ENCODE measurements at regions not wholly inside any gene's neighbourhood (a gene's known extent, or its start where the extent isn't known, plus 50 kb on each side); places are given as distances from the start of the nearest gene placed in this dataset.

DNA sequence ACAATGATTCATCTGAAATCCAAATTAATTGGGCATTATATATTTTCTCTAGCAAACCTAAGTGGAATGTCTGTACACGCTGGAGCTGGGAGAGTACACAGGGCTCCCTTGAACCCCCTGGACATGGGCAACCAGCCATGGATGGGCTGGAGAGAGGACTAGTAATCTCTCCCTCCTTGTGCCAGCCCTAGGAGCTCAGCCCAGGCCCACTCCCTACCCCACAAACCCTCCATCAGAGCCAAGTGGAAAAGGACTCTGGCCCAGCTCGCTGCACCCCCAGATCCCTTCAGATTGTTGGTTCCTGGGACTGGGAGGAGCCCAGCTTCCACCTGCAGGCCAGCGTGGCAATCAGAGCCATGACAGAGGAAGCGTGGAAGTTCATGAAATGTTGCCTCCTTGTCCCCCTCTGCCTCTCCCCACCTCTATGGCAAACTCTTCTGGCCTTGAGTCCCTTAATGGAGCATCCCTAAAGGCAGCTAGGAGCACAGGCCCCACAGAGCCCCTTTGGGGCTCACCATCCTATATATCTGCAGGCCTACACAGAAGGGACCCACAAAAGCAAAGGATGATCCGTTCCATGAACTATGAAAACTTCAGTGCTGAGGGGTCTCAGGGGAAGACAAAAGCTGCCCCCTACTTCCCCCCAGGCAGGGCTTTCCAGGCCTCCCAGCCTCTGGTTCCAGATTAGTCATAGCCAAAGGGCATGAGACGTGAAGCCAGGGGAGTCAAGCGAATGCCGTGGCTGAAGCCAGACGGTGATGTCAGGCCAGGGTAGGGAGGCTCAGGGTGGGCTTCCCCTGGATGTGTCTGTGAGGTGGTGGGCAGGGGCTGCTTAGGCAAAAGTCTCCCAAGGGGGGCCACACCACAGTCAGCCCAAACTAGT is 126.4 kb upstream of the MAFB start (continued):
- no peak for TF ChIP-seq PATZ1 (CRISPR knock-in tag; IDR thresholded peaks at IDR 0.05; ENCODE audit: borderline replicate concordance)
- no peak for TF ChIP-seq OSR1 (CRISPR knock-in tag; IDR thresholded peaks at IDR 0.05)
- no peak for TF ChIP-seq RARB (CRISPR knock-in tag; IDR thresholded peaks at IDR 0.05)
- TF ChIP-seq, protein P1, sequence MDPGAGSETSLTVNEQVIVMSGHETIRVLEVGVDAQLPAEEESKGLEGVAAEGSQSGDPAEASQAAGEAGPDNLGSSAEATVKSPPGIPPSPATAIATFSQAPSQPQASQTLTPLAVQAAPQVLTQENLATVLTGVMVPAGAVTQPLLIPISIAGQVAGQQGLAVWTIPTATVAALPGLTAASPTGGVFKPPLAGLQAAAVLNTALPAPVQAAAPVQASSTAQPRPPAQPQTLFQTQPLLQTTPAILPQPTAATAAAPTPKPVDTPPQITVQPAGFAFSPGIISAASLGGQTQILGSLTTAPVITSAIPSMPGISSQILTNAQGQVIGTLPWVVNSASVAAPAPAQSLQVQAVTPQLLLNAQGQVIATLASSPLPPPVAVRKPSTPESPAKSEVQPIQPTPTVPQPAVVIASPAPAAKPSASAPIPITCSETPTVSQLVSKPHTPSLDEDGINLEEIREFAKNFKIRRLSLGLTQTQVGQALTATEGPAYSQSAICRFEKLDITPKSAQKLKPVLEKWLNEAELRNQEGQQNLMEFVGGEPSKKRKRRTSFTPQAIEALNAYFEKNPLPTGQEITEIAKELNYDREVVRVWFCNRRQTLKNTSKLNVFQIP (CRISPR knock-in tag; IDR thresholded peaks at IDR 0.05; ENCODE audit: borderline replicate concordance, low read depth): no peak
- no peak for TF ChIP-seq ARNTL (CRISPR knock-in tag; IDR thresholded peaks at IDR 0.05; ENCODE audit: borderline replicate concordance, low read depth)
- TF ChIP-seq, protein P2, sequence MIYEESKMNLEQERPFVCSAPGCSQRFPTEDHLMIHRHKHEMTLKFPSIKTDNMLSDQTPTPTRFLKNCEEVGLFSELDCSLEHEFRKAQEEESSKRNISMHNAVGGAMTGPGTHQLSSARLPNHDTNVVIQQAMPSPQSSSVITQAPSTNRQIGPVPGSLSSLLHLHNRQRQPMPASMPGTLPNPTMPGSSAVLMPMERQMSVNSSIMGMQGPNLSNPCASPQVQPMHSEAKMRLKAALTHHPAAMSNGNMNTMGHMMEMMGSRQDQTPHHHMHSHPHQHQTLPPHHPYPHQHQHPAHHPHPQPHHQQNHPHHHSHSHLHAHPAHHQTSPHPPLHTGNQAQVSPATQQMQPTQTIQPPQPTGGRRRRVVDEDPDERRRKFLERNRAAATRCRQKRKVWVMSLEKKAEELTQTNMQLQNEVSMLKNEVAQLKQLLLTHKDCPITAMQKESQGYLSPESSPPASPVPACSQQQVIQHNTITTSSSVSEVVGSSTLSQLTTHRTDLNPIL (CRISPR knock-in tag; IDR thresholded peaks at IDR 0.05; ENCODE audit: low read depth): no peak
- TF ChIP-seq ESRRG (CRISPR knock-in tag; IDR thresholded peaks at IDR 0.05): no peak
- TF ChIP-seq ZFP30 (CRISPR knock-in tag; IDR thresholded peaks at IDR 0.05): no peak
- TF ChIP-seq ZFP3 (CRISPR knock-in tag; IDR thresholded peaks at IDR 0.05): no peak
- TF ChIP-seq TCF4 (CRISPR knock-in tag; IDR thresholded peaks at IDR 0.05; ENCODE audit: borderline replicate concordance): no peak
- TF ChIP-seq SNAI2 (CRISPR knock-in tag; IDR thresholded peaks at IDR 0.05): no peak
- no peak for TF ChIP-seq ZNF8 (CRISPR knock-in tag; IDR thresholded peaks at IDR 0.05)

- TF ChIP-seq ZC3H10 (CRISPR knock-in tag; IDR thresholded peaks at IDR 0.05) (no peak), ZNF70 (CRISPR knock-in tag; IDR thresholded peaks at IDR 0.05) (no peak), BACH2 (CRISPR knock-in tag; IDR thresholded peaks at IDR 0.05; ENCODE audit: borderline replicate concordance) (no peak), SNAI2 (CRISPR knock-in tag; IDR thresholded peaks at IDR 0.05) (no peak), ZNF565 (CRISPR knock-in tag; conservative IDR thresholded peaks at IDR 0.05; ENCODE audit: low read depth) (no peak), TCF4 (CRISPR knock-in tag; IDR thresholded peaks at IDR 0.05; ENCODE audit: borderline replicate concordance) (no peak), ZFP30 (CRISPR knock-in tag; IDR thresholded peaks at IDR 0.05) (no peak), ESRRG (CRISPR knock-in tag; IDR thresholded peaks at IDR 0.05) (no peak), ZNF8 (CRISPR knock-in tag; IDR thresholded peaks at IDR 0.05) (no peak), ZFP3 (CRISPR knock-in tag; IDR thresholded peaks at IDR 0.05) (no peak)
- TF ChIP-seq, protein P3, sequence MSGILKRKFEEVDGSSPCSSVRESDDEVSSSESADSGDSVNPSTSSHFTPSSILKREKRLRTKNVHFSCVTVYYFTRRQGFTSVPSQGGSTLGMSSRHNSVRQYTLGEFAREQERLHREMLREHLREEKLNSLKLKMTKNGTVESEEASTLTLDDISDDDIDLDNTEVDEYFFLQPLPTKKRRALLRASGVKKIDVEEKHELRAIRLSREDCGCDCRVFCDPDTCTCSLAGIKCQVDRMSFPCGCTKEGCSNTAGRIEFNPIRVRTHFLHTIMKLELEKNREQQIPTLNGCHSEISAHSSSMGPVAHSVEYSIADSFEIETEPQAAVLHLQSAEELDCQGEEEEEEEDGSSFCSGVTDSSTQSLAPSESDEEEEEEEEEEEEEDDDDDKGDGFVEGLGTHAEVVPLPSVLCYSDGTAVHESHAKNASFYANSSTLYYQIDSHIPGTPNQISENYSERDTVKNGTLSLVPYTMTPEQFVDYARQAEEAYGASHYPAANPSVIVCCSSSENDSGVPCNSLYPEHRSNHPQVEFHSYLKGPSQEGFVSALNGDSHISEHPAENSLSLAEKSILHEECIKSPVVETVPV (CRISPR knock-in tag; IDR thresholded peaks at IDR 0.05): no peak
- TF ChIP-seq, protein P1 (CRISPR knock-in tag; IDR thresholded peaks at IDR 0.05; ENCODE audit: borderline replicate concordance, low read depth): no peak
- ATAC-seq: no peak
These were observed 127.0 kb upstream of the MAFB start for GRCh38 chr20:40816039-40816352.

DNA sequence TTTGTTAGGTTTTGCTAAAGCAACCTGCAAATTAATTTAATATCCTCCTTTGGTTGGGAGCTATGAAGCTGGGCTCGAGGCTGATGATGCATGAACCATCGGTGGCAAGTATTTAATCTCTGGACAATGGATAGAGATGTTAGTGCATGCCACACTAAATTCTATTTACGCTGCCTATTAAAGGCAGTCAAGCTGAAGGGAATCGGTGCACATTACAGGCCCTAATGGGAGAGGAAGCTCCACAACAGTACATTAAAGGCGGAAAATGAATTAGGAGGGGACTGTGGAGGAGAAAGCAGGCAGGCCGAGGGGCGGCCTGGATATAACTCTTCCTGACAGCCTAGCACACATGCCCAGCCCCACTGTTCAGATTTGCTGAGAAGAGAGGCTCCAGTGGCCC is 132.4 kb upstream of the MAFB start:
- ATAC-seq: no peak
- no peak for TF ChIP-seq PPARA (CRISPR knock-in tag; IDR thresholded peaks at IDR 0.05; ENCODE audit: borderline replicate concordance)
- TF ChIP-seq, protein P3 (CRISPR knock-in tag; IDR thresholded peaks at IDR 0.05): no peak
- TF ChIP-seq TSHZ2 (CRISPR knock-in tag; IDR thresholded peaks at IDR 0.05): no peak
- TF ChIP-seq ZC3H10 (CRISPR knock-in tag; IDR thresholded peaks at IDR 0.05): no peak
- TF ChIP-seq, protein P1 (CRISPR knock-in tag; IDR thresholded peaks at IDR 0.05; ENCODE audit: borderline replicate concordance, low read depth): no peak
- TF ChIP-seq ARNTL (CRISPR knock-in tag; IDR thresholded peaks at IDR 0.05; ENCODE audit: borderline replicate concordance, low read depth): no peak
- no peak for TF ChIP-seq ZNF70 (CRISPR knock-in tag; IDR thresholded peaks at IDR 0.05)
- TF ChIP-seq SNAI2 (CRISPR knock-in tag; IDR thresholded peaks at IDR 0.05): no peak
